ENCODE measurements at regions not wholly inside any gene's neighbourhood (a gene's known extent, or its start where the extent isn't known, plus 50 kb on each side); places are given as distances from the start of the nearest gene placed in this dataset.

DNA sequence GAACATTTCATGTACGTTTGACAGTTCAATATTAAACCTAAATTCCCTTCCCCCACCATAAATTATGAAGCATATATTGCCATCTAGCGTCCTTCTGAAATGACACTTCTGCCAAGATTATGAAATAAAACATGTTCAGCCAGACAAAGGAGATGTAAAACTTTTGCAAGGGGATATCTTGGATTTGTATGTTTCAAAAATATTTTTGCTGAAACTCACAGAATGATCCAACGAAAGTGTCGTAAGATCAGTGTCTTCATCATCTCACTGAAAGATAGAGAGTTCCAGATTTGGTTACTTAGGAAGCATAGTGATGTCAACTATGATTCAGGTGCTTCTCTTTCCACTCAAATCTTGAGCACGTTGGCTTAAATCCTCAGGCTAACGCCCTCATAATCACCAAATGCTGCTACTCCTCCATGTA is 904.3 kb downstream of the XPNPEP1 start:
- TF ChIP-seq, protein P1, sequence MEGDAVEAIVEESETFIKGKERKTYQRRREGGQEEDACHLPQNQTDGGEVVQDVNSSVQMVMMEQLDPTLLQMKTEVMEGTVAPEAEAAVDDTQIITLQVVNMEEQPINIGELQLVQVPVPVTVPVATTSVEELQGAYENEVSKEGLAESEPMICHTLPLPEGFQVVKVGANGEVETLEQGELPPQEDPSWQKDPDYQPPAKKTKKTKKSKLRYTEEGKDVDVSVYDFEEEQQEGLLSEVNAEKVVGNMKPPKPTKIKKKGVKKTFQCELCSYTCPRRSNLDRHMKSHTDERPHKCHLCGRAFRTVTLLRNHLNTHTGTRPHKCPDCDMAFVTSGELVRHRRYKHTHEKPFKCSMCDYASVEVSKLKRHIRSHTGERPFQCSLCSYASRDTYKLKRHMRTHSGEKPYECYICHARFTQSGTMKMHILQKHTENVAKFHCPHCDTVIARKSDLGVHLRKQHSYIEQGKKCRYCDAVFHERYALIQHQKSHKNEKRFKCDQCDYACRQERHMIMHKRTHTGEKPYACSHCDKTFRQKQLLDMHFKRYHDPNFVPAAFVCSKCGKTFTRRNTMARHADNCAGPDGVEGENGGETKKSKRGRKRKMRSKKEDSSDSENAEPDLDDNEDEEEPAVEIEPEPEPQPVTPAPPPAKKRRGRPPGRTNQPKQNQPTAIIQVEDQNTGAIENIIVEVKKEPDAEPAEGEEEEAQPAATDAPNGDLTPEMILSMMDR (conservative IDR thresholded peaks at IDR 0.05), result no peak; the same call in 1 of the 2 replicates
- TF ChIP-seq EZH2 (IDR thresholded peaks at IDR 0.05; ENCODE audit: low read depth), result no peak

All from PC-9 (cell line).